H9 (cell line): ENCODE measurements at regions not wholly inside any gene's neighbourhood (a gene's known extent, or its start where the extent isn't known, plus 50 kb on each side); places are given as distances from the start of the nearest gene placed in this dataset.

ENCODE experiments used
- DNase-seq: peaks from one replicate; pipeline ENCODE4 v3.0.0-alpha.2; 2017
- H2AFZ ChIP-seq: one replicate; pipeline ENCODE4 v1.6.1; 2013; ENCODE audit warnings: mild to moderate bottlenecking, low read length, control low read depth, moderate library complexity
- H2AK5ac ChIP-seq: 2 replicates; pipeline ENCODE4 v1.6.1; 2013; ENCODE audit warnings: low read length, control low read depth, mixed read lengths; ENCODE audit not compliant: insufficient read length
- H2BK120ac ChIP-seq: one replicate; pipeline ENCODE4 v1.6.1; 2013; ENCODE audit warnings: low read depth, mild to moderate bottlenecking, low read length, control low read depth, inconsistent platforms; ENCODE audit not compliant: poor library complexity, severe bottlenecking
- H2BK12ac ChIP-seq: 2 replicates; pipeline ENCODE4 v1.6.1; 2013; ENCODE audit warnings: low read length, control low read depth, mixed read lengths, low read depth; ENCODE audit not compliant: insufficient read length
- H2BK15ac ChIP-seq: 2 replicates; pipeline ENCODE4 v1.6.1; 2013; ENCODE audit warnings: low read depth, low read length, control low read depth
- H2BK20ac ChIP-seq: one replicate; pipeline ENCODE4 v1.6.1; 2013; ENCODE audit warnings: low read depth, mild to moderate bottlenecking, low read length, control low read depth, inconsistent platforms; ENCODE audit not compliant: poor library complexity, severe bottlenecking
- H2BK5ac ChIP-seq: 2 replicates; pipeline ENCODE4 v1.6.1; 2013; ENCODE audit warnings: low read length, control low read depth, mixed read lengths; ENCODE audit not compliant: insufficient read length
- H3K14ac ChIP-seq: 2 replicates; pipeline ENCODE4 v1.6.1; 2013; ENCODE audit warnings: low read length, control low read depth; ENCODE audit not compliant: insufficient read depth
- H3K18ac ChIP-seq: 2 replicates; pipeline ENCODE4 v1.6.1; 2013; ENCODE audit warnings: low read depth, mild to moderate bottlenecking, mixed read lengths, low read length, control low read depth; ENCODE audit not compliant: insufficient read length
- H3K23ac ChIP-seq: 2 replicates; pipeline ENCODE4 v1.6.1; 2013; ENCODE audit warnings: low read length, control low read depth, mixed read lengths, low read depth; ENCODE audit not compliant: insufficient read length
- H3K23me2 ChIP-seq: 2 replicates; pipeline ENCODE4 v1.6.1; 2013; ENCODE audit warnings: low read depth, mild to moderate bottlenecking, mixed read lengths, low read length, control low read depth; ENCODE audit not compliant: insufficient read length, poor library complexity, severe bottlenecking
- H3K27ac ChIP-seq: 2 replicates; pipeline ENCODE4 v1.5.1; 2013; ENCODE audit warnings: low read length, control low read depth, mixed read lengths, low read depth; ENCODE audit not compliant: insufficient read length
- H3K27me3 ChIP-seq: 2 replicates; pipeline ENCODE4 v1.6.1; 2013; ENCODE audit warnings: low read length, control low read depth, inconsistent platforms; ENCODE audit not compliant: insufficient read depth
- H3K4ac ChIP-seq: 2 replicates; pipeline ENCODE4 v1.6.1; 2013; ENCODE audit warnings: low read depth, mild to moderate bottlenecking, control low read depth, inconsistent platforms, low read length, moderate library complexity
- H3K4me1 ChIP-seq: 2 replicates; pipeline ENCODE4 v1.6.1; 2013; ENCODE audit warnings: low read length, control low read depth, inconsistent platforms; ENCODE audit not compliant: insufficient read depth
- H3K4me2 ChIP-seq: 2 replicates; pipeline ENCODE4 v1.6.1; 2013; ENCODE audit warnings: low read length, control low read depth, mixed read lengths; ENCODE audit not compliant: insufficient read length, insufficient read depth
- H3K56ac ChIP-seq: 2 replicates; pipeline ENCODE4 v1.6.1; 2013; ENCODE audit warnings: low read depth, mild to moderate bottlenecking, mixed read lengths, low read length, control low read depth; ENCODE audit not compliant: insufficient read length
- H3K79me1 ChIP-seq: 2 replicates; pipeline ENCODE4 v1.6.1; 2013; ENCODE audit warnings: low read depth, mild to moderate bottlenecking, moderate library complexity, low read length, control low read depth, inconsistent platforms; ENCODE audit not compliant: insufficient read depth, poor library complexity, severe bottlenecking
- H3K79me2 ChIP-seq: 2 replicates; pipeline ENCODE4 v1.6.1; 2013; ENCODE audit warnings: low read length, control low read depth, inconsistent platforms; ENCODE audit not compliant: insufficient read depth
- H3K9ac ChIP-seq: 2 replicates; pipeline ENCODE4 v1.6.1; 2013; ENCODE audit warnings: low read length, control low read depth, mixed read lengths; ENCODE audit not compliant: insufficient read length; ENCODE audit errors: extremely low read depth
- H3K9me3 ChIP-seq: one replicate; pipeline ENCODE4 v1.6.1; 2013; ENCODE audit warnings: low read depth, low read length, inconsistent platforms; ENCODE audit not compliant: control insufficient read depth
- H3T11ph ChIP-seq: one replicate; pipeline ENCODE4 v1.6.1; 2013; ENCODE audit warnings: mild to moderate bottlenecking, low read length, control low read depth, inconsistent platforms
- H4K20me1 ChIP-seq: one replicate; pipeline ENCODE4 v1.6.1; 2013; ENCODE audit not compliant: control insufficient read depth, insufficient read length, insufficient read depth
- H4K5ac ChIP-seq: 2 replicates; pipeline ENCODE4 v1.6.1; 2013; ENCODE audit warnings: low read depth, mild to moderate bottlenecking, mixed read lengths, low read length, control low read depth; ENCODE audit not compliant: insufficient read length
- H4K8ac ChIP-seq: replicated peaks from 2 replicates; pipeline ENCODE4 v1.6.1; 2013; ENCODE audit warnings: low read length, control low read depth, mixed read lengths, low read depth; ENCODE audit not compliant: insufficient read length
- H4K91ac ChIP-seq: 2 replicates; pipeline ENCODE4 v1.6.1; 2013; ENCODE audit warnings: low read depth, mild to moderate bottlenecking, moderate library complexity, mixed read lengths, low read length, control low read depth; ENCODE audit not compliant: insufficient read length
- H3K27ac Mint-ChIP-seq, 3 experiments: 2 replicates in 2 of 3; 3 replicates in 1 of 3; pipeline ENCODE4 v1.8.0; 2020 to 2021; ENCODE audit warnings: mixed read lengths in 3 of 3, mild to moderate bottlenecking in 1 of 3, moderate library complexity in 1 of 3
- H3K27me3 Mint-ChIP-seq: 2 replicates; pipeline ENCODE4 v1.8.0; 2021; ENCODE audit warnings: low read depth, mild to moderate bottlenecking, moderate library complexity, mixed read lengths
- H3K36me3 Mint-ChIP-seq, 3 experiments: 2 replicates in 2 of 3; 3 replicates in 1 of 3; pipeline ENCODE4 v1.8.0; 2020 to 2021; ENCODE audit warnings: low read depth in 3 of 3, mixed read lengths in 3 of 3; ENCODE audit not compliant: insufficient read depth in 1 of 3
- H3K4me1 Mint-ChIP-seq, 2 experiments: 2 replicates each; pipeline ENCODE4 v1.8.0; 2020; ENCODE audit warnings: mixed read lengths in 2 of 2
- H3K4me3 Mint-ChIP-seq, 2 experiments: 2 replicates in 1 of 2; 3 replicates in 1 of 2; pipeline ENCODE4 v1.8.0; 2020 to 2021; ENCODE audit warnings: mild to moderate bottlenecking in 2 of 2, mixed read lengths in 2 of 2, moderate library complexity in 1 of 2
- H3K9me3 Mint-ChIP-seq, 2 experiments: 2 replicates in 1 of 2; 3 replicates in 1 of 2; pipeline ENCODE4 v1.8.0; 2020; ENCODE audit warnings: mild to moderate bottlenecking in 2 of 2, mixed read lengths in 2 of 2, moderate library complexity in 1 of 2
- TF ChIP-seq, protein P1 (sequence below): fragments of 200-600 bp; sonication (generic); conservative IDR thresholded peaks from 3 replicates; pipeline ENCODE4 v1.8.0; 2021; ENCODE audit warnings: antibody characterized with exemption, mild to moderate bottlenecking

DNA sequence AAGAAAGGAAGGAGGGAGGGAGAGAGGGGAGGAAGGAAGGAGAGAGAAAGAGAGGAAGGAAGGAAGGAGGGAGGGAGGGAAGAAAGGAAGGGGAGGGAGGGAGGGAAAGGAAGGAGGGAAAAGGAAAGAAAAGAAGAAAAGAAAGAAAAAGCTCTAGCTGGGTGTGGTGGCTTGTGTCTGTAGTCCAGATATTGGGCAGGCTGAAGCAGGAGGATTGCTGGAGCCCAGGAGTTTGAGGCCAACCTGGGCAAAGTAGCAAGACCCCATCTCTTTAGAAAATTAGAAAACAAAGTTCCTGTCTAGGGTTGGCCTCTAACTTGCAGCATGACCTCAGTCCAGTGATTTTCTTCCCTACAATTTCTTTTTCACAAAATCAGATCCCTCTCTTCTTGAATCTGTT lies 208.2 kb upstream of the NUDT4 start:
- H3K9ac ChIP-seq = no peak overlapping the region

More for the DNA sequence above, 208.2 kb upstream of the NUDT4 start:
- no peak for DNase-seq
- H2BK5ac ChIP-seq = no peak overlapping the region
- H3T11ph ChIP-seq = no peak overlapping the region
- H3K27me3 ChIP-seq = peaks cover 2% of the 10 kb centered on the region; the same call in 1 of the 2 replicates
- no peaks in the 10 kb centered on the region for H3K4me1 ChIP-seq
- H3K56ac ChIP-seq = no peak overlapping the region
- H3K4ac ChIP-seq = no peak overlapping the region
- Mint-ChIP-seq H3K4me1 (peaks cover 17 to 18% of the 10 kb centered on the region in 2 experiments), H3K36me3 (no peaks in the 10 kb centered on the region), H3K27me3 (peaks cover 61% of the 10 kb centered on the region), H3K4me3 (no peak overlapping the region), H3K9me3 (no peaks in the 10 kb centered on the region; a peak in 1 of 5 replicates), H3K27ac (no peak overlapping the region)
- no peak overlapping the region for H4K8ac ChIP-seq
- no peaks in the 10 kb centered on the region for H3K79me2 ChIP-seq
- H3K27ac ChIP-seq = no peak overlapping the region
- H2BK120ac ChIP-seq = no peak overlapping the region
- no peaks in the 10 kb centered on the region for H3K79me1 ChIP-seq
- no peak overlapping the region for H2BK20ac ChIP-seq
- no peaks in the 10 kb centered on the region for H3K23me2 ChIP-seq
- H3K14ac ChIP-seq = no peak overlapping the region
- H3K23ac ChIP-seq = no peak overlapping the region
- no peak overlapping the region for H4K5ac ChIP-seq
- H4K91ac ChIP-seq = no peak overlapping the region
- H3K9me3 ChIP-seq = no peaks in the 10 kb centered on the region
- no peak overlapping the region for H2BK12ac ChIP-seq
- no peak overlapping the region for H2AK5ac ChIP-seq
- TF ChIP-seq, protein P1, sequence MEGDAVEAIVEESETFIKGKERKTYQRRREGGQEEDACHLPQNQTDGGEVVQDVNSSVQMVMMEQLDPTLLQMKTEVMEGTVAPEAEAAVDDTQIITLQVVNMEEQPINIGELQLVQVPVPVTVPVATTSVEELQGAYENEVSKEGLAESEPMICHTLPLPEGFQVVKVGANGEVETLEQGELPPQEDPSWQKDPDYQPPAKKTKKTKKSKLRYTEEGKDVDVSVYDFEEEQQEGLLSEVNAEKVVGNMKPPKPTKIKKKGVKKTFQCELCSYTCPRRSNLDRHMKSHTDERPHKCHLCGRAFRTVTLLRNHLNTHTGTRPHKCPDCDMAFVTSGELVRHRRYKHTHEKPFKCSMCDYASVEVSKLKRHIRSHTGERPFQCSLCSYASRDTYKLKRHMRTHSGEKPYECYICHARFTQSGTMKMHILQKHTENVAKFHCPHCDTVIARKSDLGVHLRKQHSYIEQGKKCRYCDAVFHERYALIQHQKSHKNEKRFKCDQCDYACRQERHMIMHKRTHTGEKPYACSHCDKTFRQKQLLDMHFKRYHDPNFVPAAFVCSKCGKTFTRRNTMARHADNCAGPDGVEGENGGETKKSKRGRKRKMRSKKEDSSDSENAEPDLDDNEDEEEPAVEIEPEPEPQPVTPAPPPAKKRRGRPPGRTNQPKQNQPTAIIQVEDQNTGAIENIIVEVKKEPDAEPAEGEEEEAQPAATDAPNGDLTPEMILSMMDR = no peak
- no peak overlapping the region for H3K4me2 ChIP-seq
- H3K18ac ChIP-seq = no peak overlapping the region
- no peaks in the 10 kb centered on the region for H4K20me1 ChIP-seq
- no peak overlapping the region for H2BK15ac ChIP-seq
- no peak overlapping the region for H2AFZ ChIP-seq
